Caco-2 (cell line): ENCODE measurements at regions not wholly inside any gene's neighbourhood (a gene's known extent, or its start where the extent isn't known, plus 50 kb on each side); places are given as distances from the start of the nearest gene placed in this dataset.

Experiments
- BruUV-seq: library from RNA; stranded (reverse); fragments of 400-500 nt; replicated peaks from 2 replicates; lab custom pipeline; 2021; lab: Mats Ljungman, UMichigan
- CTCF ChIA-PET: fragments of 300-600 bp; sonication (Branson Sonifier 250); formaldehyde crosslinking; loops from one replicate; lab custom pipeline; 2022; ENCODE audit warnings: antibody characterized with exemption; lab: Charles Lee
- POLR2A ChIA-PET: fragments of 300-600 bp; sonication (Branson Sonifier 250); formaldehyde crosslinking; loops from one replicate; lab custom pipeline; 2022; ENCODE audit warnings: antibody characterized with exemption; lab: Charles Lee
- DNase-seq, 2 experiments: peaks; one replicate each; pipeline versions ENCODE4 v3.0.0 to v3.0.0-alpha.2; 2020 to 2022
- H3K27me3 ChIP-seq: replicated peaks from 2 replicates; pipeline ENCODE4 v1.6.0; 2011; ENCODE audit warnings: low read length; ENCODE audit not compliant: control insufficient read depth, insufficient read depth
- H3K36me3 ChIP-seq: 2 replicates; pipeline ENCODE4 v1.5.1; 2011; ENCODE audit warnings: low read length; ENCODE audit not compliant: control insufficient read depth, insufficient read depth
- H3K4me1 ChIP-seq: fragments of 250-450 bp; sonication (Bioruptor Pico); 2 replicates; pipeline ENCODE4 v1.5.1; 2020; ENCODE audit warnings: mild to moderate bottlenecking
- H3K4me3 ChIP-seq: 2 replicates; pipeline ENCODE4 v1.5.1; 2011; ENCODE audit warnings: low read depth, mild to moderate bottlenecking, control low read depth, low read length
- H3K9me3 ChIP-seq: fragments of 250-450 bp; sonication (Bioruptor Pico); 2 replicates; pipeline ENCODE4 v1.5.1; 2020; ENCODE audit warnings: mild to moderate bottlenecking, moderate library complexity
- H3K27ac Mint-ChIP-seq: one replicate; pipeline ENCODE4 v1.8.0; 2022; ENCODE audit warnings: mixed read lengths; ENCODE audit not compliant: unreplicated experiment
- H3K27me3 Mint-ChIP-seq: one replicate; pipeline ENCODE4 v1.8.0; 2022; ENCODE audit warnings: mixed read lengths; ENCODE audit not compliant: insufficient read depth, unreplicated experiment
- H3K36me3 Mint-ChIP-seq: one replicate; pipeline ENCODE4 v1.8.0; 2022; ENCODE audit warnings: mild to moderate bottlenecking, mixed read lengths; ENCODE audit not compliant: insufficient read depth, unreplicated experiment
- H3K4me1 Mint-ChIP-seq: one replicate; pipeline ENCODE4 v1.8.0; 2022; ENCODE audit warnings: low read depth, mixed read lengths; ENCODE audit not compliant: unreplicated experiment
- H3K4me3 Mint-ChIP-seq: one replicate; pipeline ENCODE4 v1.8.0; 2022; ENCODE audit warnings: mild to moderate bottlenecking, moderate library complexity, mixed read lengths; ENCODE audit not compliant: unreplicated experiment
- H3K9me3 Mint-ChIP-seq: one replicate; pipeline ENCODE4 v1.8.0; 2022; ENCODE audit warnings: mixed read lengths; ENCODE audit not compliant: unreplicated experiment
- intact Hi-C: fragments of 100-400 bp; cut with micrococcal nuclease; formaldehyde crosslinking; loops from one replicate; pipeline ENCODE4 v1.10.0; 2022; ENCODE audit not compliant: unreplicated experiment
- TF ChIP-seq, protein P1 (sequence below), 2 experiments: fragments of 200-600 bp in 1 of 2; IDR thresholded peaks; 1 replicate in 1 of 2; 2 replicates in 1 of 2; pipeline versions ENCODE4 v1.5.1 to v1.8.0; 2011 to 2022; ENCODE audit warnings: antibody characterized with exemption in 1 of 2, control low read depth in 1 of 2, inconsistent platforms in 1 of 2, low read depth in 1 of 2, low read length in 1 of 2, mild to moderate bottlenecking in 1 of 2, moderate library complexity in 1 of 2; ENCODE audit not compliant: insufficient read depth in 1 of 2, severe bottlenecking in 1 of 2, unreplicated experiment in 1 of 2

DNA sequence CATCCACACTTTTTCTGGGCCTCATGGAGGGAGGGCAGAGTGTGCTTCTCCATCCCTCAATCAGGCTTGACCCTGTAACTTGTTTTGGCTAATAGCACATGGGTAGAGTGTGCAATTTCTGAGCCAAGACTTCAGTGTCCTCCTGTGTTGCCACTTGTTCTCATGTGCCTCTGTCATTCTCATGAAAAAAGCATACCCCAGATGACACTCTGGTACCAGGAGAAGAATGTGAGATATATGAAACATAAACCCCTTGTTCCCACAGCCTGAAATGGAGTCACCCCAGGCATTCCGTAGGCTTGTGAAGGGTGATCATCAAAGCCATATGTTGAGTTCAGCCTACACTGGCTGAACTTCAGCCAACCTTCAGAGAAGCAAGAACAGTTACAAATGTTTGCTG lies 239.2 kb upstream of the MIR17HG start:
- no peaks in the 10 kb centered on the region for H3K36me3 ChIP-seq
- 0 out of 2 replicates have a peak, but pooled peaks cover 5% of the 10 kb centered on the region for H3K9me3 ChIP-seq
- DNase-seq, result no peak
- ChIA-PET CTCF (no interaction called here), POLR2A (no interaction called here)
- TF ChIP-seq, protein P1, sequence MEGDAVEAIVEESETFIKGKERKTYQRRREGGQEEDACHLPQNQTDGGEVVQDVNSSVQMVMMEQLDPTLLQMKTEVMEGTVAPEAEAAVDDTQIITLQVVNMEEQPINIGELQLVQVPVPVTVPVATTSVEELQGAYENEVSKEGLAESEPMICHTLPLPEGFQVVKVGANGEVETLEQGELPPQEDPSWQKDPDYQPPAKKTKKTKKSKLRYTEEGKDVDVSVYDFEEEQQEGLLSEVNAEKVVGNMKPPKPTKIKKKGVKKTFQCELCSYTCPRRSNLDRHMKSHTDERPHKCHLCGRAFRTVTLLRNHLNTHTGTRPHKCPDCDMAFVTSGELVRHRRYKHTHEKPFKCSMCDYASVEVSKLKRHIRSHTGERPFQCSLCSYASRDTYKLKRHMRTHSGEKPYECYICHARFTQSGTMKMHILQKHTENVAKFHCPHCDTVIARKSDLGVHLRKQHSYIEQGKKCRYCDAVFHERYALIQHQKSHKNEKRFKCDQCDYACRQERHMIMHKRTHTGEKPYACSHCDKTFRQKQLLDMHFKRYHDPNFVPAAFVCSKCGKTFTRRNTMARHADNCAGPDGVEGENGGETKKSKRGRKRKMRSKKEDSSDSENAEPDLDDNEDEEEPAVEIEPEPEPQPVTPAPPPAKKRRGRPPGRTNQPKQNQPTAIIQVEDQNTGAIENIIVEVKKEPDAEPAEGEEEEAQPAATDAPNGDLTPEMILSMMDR (IDR thresholded peaks at IDR 0.05; ENCODE audit: insufficient read depth in 1 of 2, low read depth in 1 of 2, low read length in 1 of 2, severe bottlenecking in 1 of 2, unreplicated experiment in 1 of 2), result no peak
- H3K4me3 ChIP-seq, result no peak overlapping the region
- H3K9me3 Mint-ChIP-seq, result no peaks in the 10 kb centered on the region
- intact Hi-C loops, result no loop called here
- H3K27me3 ChIP-seq, result no peaks in the 10 kb centered on the region
- no peak overlapping the region for H3K27ac Mint-ChIP-seq
- no peak overlapping the region for H3K4me3 Mint-ChIP-seq
- H3K4me1 ChIP-seq, result peaks cover 14% of the 10 kb centered on the region
- H3K36me3 Mint-ChIP-seq, result no peaks in the 10 kb centered on the region
- peaks cover 16% of the 10 kb centered on the region for H3K4me1 Mint-ChIP-seq
- no TSS peak for BruUV-seq
- peaks cover 9% of the 10 kb centered on the region for H3K27me3 Mint-ChIP-seq

DNA sequence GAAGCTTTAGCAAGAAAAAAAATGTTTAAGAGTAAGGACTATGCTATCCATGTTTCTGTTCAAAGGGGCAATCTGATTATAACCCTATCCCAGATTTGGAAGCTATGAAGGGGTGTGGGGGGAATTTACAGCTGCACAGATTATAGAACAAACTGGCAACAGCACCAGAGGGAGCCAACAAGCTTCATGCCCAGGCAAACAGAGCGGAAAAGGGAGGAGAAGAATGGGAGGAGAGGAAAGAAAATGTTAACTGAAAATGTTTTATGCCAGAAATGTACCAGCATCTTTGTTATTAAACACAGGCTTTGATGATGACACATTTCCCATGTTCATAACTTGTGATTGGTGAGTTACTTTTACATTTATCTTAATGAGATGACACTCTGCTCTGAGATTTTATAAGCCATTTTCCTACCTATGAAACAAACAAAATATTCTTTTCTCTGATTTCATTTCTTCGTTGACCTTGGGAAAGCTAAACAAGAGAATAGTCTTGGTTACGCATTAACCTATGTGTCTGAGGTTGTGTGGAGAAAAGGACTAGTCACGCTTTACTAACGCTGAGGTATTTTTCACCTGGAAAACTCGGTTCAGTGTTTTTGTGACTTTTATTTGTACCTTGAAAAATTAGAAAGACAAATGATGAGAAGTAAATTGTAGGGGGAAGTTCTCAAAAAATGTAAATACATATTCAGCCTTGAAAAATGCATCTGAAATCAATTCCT lies 235.8 kb upstream of the MIR17HG start:
- H3K4me1 ChIP-seq, result peaks cover 14% of the 10 kb centered on the region
- ChIA-PET POLR2A (no interaction called here), CTCF (interaction anchor here (1.5 kb wide), 1 partner anchor 34 kb away, joined by 3 read pairs; no protein-coding TSS in a partner anchor)
- TF ChIP-seq, protein P1 (IDR thresholded peaks at IDR 0.05; ENCODE audit: insufficient read depth in 1 of 2, low read depth in 1 of 2, low read length in 1 of 2, severe bottlenecking in 1 of 2, unreplicated experiment in 1 of 2), result no peak
- Mint-ChIP-seq H3K9me3 (no peaks in the 10 kb centered on the region), H3K27me3 (peaks cover 5% of the 10 kb centered on the region), H3K27ac (no peak overlapping the region), H3K4me1 (peaks cover 16% of the 10 kb centered on the region), H3K36me3 (no peaks in the 10 kb centered on the region), H3K4me3 (peak overlapping the region; percentile 8)
- BruUV-seq, result no TSS peak
- H3K9me3 ChIP-seq, result 0 out of 2 replicates have a peak, but pooled peaks cover under 1% of the 10 kb centered on the region
- no peaks in the 10 kb centered on the region for H3K27me3 ChIP-seq
- DNase-seq, result no peak
- H3K36me3 ChIP-seq, result no peaks in the 10 kb centered on the region
- no peak overlapping the region for H3K4me3 ChIP-seq
- intact Hi-C loops, result loop anchor here (5.0 kb wide), 1 partner anchor 39 kb away; no protein-coding TSS in a partner anchor

- no peaks in the 10 kb centered on the region for H3K36me3 ChIP-seq
- no peaks in the 10 kb centered on the region for H3K9me3 Mint-ChIP-seq
- peaks cover 16% of the 10 kb centered on the region for H3K4me1 Mint-ChIP-seq
- ChIA-PET CTCF (interaction anchor here (1.5 kb wide), 1 partner anchor 34 kb away, joined by 3 read pairs; no protein-coding TSS in a partner anchor), POLR2A (no interaction called here)
- H3K27me3 Mint-ChIP-seq, result peaks cover 5% of the 10 kb centered on the region
- no TSS peak for BruUV-seq
- H3K9me3 ChIP-seq, result no peaks in the 10 kb centered on the region
- no peaks in the 10 kb centered on the region for H3K36me3 Mint-ChIP-seq
- peak overlapping the region; percentile 8 for H3K4me3 Mint-ChIP-seq
- no peak overlapping the region for H3K27ac Mint-ChIP-seq
- H3K27me3 ChIP-seq, result no peaks in the 10 kb centered on the region
- TF ChIP-seq, protein P1 (IDR thresholded peaks at IDR 0.05; ENCODE audit: insufficient read depth in 1 of 2, low read depth in 1 of 2, low read length in 1 of 2, severe bottlenecking in 1 of 2, unreplicated experiment in 1 of 2), result no peak
- DNase-seq, result no peak
- intact Hi-C loops, result loop anchor here (5.0 kb wide), 1 partner anchor 40 kb away; no protein-coding TSS in a partner anchor
- H3K4me1 ChIP-seq, result peaks cover 14% of the 10 kb centered on the region
- no peak overlapping the region for H3K4me3 ChIP-seq
These were observed 235.1 kb upstream of the MIR17HG start for GRCh38 chr13:91112201-91112923.
